MCF 10A (cell line): ENCODE measurements at regions not wholly inside any gene's neighbourhood (a gene's known extent, or its start where the extent isn't known, plus 50 kb on each side); places are given as distances from the start of the nearest gene placed in this dataset.

Source experiments
- BruUV-seq: library from RNA; stranded (reverse); fragments of 400-500 nt; replicated peaks from 2 replicates; lab custom pipeline; 2021; lab: Mats Ljungman, UMichigan
- CTCF ChIA-PET: fragments of 300-600 bp; sonication (Branson Sonifier 250); formaldehyde crosslinking; extraction: SDS; loops from one replicate; lab custom pipeline; 2021; ENCODE audit warnings: antibody characterized with exemption, inconsistent platforms; lab: Yijun Ruan, JAX
- POLR2A ChIA-PET: fragments of 300-600, 350-650 bp; sonication (Branson Sonifier 250); formaldehyde crosslinking; extraction: SDS; loops from one replicate; lab custom pipeline; 2020; ENCODE audit warnings: antibody characterized with exemption, inconsistent platforms; lab: Yijun Ruan, JAX
- DNase-seq: peaks from one replicate; pipeline ENCODE4 v3.0.0-alpha.2; 2018; ENCODE audit not compliant: unreplicated experiment
- H3K27ac Mint-ChIP-seq: one replicate; pipeline ENCODE4 v1.8.0; 2022; ENCODE audit warnings: mild to moderate bottlenecking, low read depth, mixed read lengths; ENCODE audit not compliant: unreplicated experiment
- H3K27me3 Mint-ChIP-seq: one replicate; pipeline ENCODE4 v1.8.0; 2022; ENCODE audit warnings: mixed read lengths; ENCODE audit not compliant: insufficient read depth, unreplicated experiment
- H3K36me3 Mint-ChIP-seq: one replicate; pipeline ENCODE4 v1.8.0; 2022; ENCODE audit warnings: mild to moderate bottlenecking, moderate library complexity, mixed read lengths; ENCODE audit not compliant: insufficient read depth, unreplicated experiment
- H3K4me1 Mint-ChIP-seq: one replicate; pipeline ENCODE4 v1.8.0; 2022; ENCODE audit warnings: mixed read lengths; ENCODE audit not compliant: insufficient read depth, unreplicated experiment
- H3K4me3 Mint-ChIP-seq: one replicate; pipeline ENCODE4 v1.8.0; 2022; ENCODE audit warnings: mild to moderate bottlenecking, moderate library complexity, mixed read lengths; ENCODE audit not compliant: unreplicated experiment
- H3K9me3 Mint-ChIP-seq: one replicate; pipeline ENCODE4 v1.8.0; 2022; ENCODE audit warnings: mixed read lengths; ENCODE audit not compliant: unreplicated experiment
- intact Hi-C: fragments of 100-400 bp; cut with micrococcal nuclease; formaldehyde crosslinking; loops from 2 replicates; pipeline ENCODE4 v1.14.1; 2022
- TF ChIP-seq, protein P1 (sequence below): fragments of 200-600 bp; IDR thresholded peaks from one replicate; pipeline ENCODE4 v1.8.0; 2022; ENCODE audit warnings: antibody characterized with exemption, mild to moderate bottlenecking; ENCODE audit not compliant: unreplicated experiment

DNA sequence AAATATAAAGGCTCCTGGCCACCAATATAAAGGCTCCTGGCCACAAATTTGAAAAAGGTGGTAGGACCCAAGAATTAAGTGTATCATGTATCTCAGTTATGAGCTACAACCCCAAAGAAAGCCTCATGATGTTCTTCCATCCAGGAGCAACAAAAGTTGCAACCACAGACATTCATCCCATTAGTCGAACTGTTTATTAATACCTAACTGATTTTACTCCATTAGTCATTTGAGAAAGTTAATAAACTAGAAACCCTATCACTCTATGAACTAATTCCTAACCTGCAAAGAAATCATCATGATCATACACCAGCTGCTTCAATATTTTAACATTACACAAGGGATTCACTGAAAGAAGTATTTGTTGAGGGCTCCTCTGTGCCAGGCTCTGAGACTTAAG, 253.2 kb upstream of the GRIP1 start:
- TF ChIP-seq, protein P1, sequence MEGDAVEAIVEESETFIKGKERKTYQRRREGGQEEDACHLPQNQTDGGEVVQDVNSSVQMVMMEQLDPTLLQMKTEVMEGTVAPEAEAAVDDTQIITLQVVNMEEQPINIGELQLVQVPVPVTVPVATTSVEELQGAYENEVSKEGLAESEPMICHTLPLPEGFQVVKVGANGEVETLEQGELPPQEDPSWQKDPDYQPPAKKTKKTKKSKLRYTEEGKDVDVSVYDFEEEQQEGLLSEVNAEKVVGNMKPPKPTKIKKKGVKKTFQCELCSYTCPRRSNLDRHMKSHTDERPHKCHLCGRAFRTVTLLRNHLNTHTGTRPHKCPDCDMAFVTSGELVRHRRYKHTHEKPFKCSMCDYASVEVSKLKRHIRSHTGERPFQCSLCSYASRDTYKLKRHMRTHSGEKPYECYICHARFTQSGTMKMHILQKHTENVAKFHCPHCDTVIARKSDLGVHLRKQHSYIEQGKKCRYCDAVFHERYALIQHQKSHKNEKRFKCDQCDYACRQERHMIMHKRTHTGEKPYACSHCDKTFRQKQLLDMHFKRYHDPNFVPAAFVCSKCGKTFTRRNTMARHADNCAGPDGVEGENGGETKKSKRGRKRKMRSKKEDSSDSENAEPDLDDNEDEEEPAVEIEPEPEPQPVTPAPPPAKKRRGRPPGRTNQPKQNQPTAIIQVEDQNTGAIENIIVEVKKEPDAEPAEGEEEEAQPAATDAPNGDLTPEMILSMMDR: no peak
- intact Hi-C loops: no loop called here
- CTCF ChIA-PET: interaction anchor here (0.6 to 1.2 kb wide), 2 partner anchors 30 to 289 kb away, joined by 3 read pairs; no protein-coding TSS in a partner anchor
- peaks cover 6% of the 10 kb centered on the region for H3K36me3 Mint-ChIP-seq
- BruUV-seq: no TSS peak
- no peak for DNase-seq
- H3K27ac Mint-ChIP-seq: no peak overlapping the region
- no peaks in the 10 kb centered on the region for H3K9me3 Mint-ChIP-seq
- H3K27me3 Mint-ChIP-seq: peaks cover 11% of the 10 kb centered on the region
- no peaks in the 10 kb centered on the region for H3K4me1 Mint-ChIP-seq
- no peak overlapping the region for H3K4me3 Mint-ChIP-seq
- POLR2A ChIA-PET: no interaction called here

DNA sequence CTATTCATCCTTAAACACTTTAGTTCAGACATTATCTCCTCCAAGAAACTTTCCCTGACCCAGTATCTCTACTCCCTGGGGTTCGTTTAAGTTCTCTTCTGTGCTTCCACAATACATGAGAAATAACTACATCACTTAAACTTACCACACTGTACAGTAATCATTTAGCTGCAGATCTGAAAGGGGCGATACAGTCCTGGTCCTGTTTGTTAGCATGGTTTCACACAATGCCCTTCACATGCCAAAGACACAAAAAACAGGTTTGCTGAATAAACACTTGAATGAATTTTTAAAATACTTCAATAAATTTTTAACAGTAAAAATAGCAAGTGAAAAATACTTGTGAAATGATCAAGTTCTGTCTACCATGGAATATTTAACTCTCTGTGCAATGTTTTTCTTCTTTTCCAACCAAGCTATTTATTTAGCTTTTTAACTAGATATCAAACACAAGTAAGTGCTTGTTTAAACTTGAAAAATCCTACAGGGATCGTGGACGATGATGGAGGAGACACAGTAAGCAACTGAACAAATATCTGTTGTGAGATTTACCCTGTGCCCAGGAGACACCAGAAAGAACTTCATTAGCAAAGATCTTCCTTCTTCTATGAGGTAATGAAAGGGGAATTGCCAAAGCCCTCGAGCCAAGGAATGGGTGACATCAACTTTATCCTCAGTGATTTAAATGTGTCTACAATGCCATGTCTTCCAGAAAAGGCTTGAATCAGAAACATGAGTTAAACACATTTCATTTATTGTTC, 255.6 kb upstream of the GRIP1 start:
- H3K36me3 Mint-ChIP-seq: no peaks in the 10 kb centered on the region
- DNase-seq: no peak
- POLR2A ChIA-PET: no interaction called here
- CTCF ChIA-PET: interaction anchor here (0.7 to 0.9 kb wide), 3 partner anchors 11 to 74 kb away, joined by 3 read pairs; no protein-coding TSS in a partner anchor
- H3K9me3 Mint-ChIP-seq: no peaks in the 10 kb centered on the region
- no peaks in the 10 kb centered on the region for H3K4me1 Mint-ChIP-seq
- H3K4me3 Mint-ChIP-seq: no peak overlapping the region
- peaks cover 11% of the 10 kb centered on the region for H3K27me3 Mint-ChIP-seq
- no TSS peak for BruUV-seq
- intact Hi-C loops: no loop called here
- H3K27ac Mint-ChIP-seq: no peak overlapping the region
- TF ChIP-seq, protein P1: no peak

DNA sequence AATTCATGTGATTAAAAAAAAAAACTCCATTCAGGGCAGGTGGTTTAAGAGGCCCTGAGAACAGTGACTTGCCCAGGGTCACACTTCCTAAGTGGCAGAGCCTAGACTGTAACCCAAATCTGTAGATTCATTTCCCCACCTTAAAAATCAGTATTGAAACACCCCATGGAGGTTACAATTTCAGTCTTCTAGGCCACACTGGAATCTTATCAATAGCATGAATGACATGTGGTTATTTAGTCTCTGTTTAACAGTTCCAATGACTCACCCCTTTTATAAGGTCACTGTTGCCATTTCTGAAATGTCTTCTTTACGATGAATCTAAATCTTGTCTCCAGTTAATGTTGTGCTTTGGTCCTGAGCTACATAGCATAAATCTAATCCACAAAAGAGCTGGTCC, 262.3 kb upstream of the GRIP1 start:
- H3K4me1 Mint-ChIP-seq: no peaks in the 10 kb centered on the region
- no peaks in the 10 kb centered on the region for H3K36me3 Mint-ChIP-seq
- TF ChIP-seq, protein P1: no peak
- POLR2A ChIA-PET: no interaction called here
- CTCF ChIA-PET: interaction anchor here (0.7 kb wide), 1 partner anchor 1496 kb away, joined by 4 read pairs; no protein-coding TSS in a partner anchor
- no peak overlapping the region for H3K27ac Mint-ChIP-seq
- H3K4me3 Mint-ChIP-seq: no peak overlapping the region
- H3K27me3 Mint-ChIP-seq: no peaks in the 10 kb centered on the region
- intact Hi-C loops: no loop called here
- BruUV-seq: no TSS peak
- H3K9me3 Mint-ChIP-seq: no peaks in the 10 kb centered on the region
- DNase-seq: no peak

DNA sequence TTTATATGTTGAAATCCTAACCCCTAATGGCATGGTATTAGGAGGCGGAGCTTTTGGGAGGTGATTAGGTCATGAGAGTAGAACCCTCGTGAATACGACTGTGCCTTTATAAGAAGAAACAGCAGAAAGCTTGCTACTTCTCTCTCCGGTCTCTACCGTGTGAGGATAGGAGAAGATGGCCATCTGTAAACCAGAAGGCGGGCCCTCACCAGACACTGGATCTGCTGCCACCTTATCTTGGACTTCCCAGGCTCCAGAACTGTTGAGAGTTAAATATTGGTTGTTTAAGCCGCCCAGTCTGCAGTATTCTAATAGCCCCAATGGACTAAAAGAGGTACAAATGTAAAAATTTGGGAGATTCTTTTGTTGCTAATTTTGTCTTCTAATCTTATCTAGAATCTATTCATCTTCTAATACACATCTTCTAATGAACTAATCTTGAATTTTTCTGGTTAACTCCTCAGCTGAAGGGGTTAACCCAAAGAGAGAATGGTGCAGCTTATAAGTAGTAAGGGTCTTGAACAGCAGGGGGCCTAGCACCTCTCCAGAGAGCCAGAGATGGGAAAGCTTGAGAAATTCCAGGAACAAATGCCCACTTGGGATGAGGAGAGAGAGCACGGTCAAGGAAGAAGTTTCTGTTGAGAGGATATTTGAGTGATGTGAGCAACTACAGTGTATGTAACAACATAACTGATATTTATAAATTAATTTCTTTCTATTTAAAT, 264.0 kb upstream of the GRIP1 start:
- no peak for DNase-seq
- TF ChIP-seq, protein P1: no peak
- ChIA-PET CTCF (interaction anchor here (0.7 kb wide), 1 partner anchor 11 kb away, joined by 3 read pairs; no protein-coding TSS in a partner anchor), POLR2A (interaction anchor here (0.6 kb wide), 1 partner anchor 106 kb away, joined by 3 read pairs; no protein-coding TSS in a partner anchor)
- Mint-ChIP-seq H3K27me3 (no peaks in the 10 kb centered on the region), H3K27ac (no peak overlapping the region), H3K36me3 (no peaks in the 10 kb centered on the region), H3K4me3 (no peak overlapping the region), H3K4me1 (no peaks in the 10 kb centered on the region), H3K9me3 (no peaks in the 10 kb centered on the region)
- no TSS peak for BruUV-seq
- intact Hi-C loops: no loop called here
